Bone marrow (tissue), 2 donors: ENCODE measurements at regions not wholly inside any gene's neighbourhood (a gene's known extent, or its start where the extent isn't known, plus 50 kb on each side); places are given as distances from the start of the nearest gene placed in this dataset.

Experiments
- DNase-seq, 2 donors: peaks; one replicate each; lab custom pipeline; 2025; lab: John Stamatoyannopoulos, UW

GRCh38 chr3:187975561-187976364, 178.2 kb upstream of the LPP start:
- no peak for DNase-seq

GRCh38 chr3:187976365-187976900, 177.5 kb upstream of the LPP start:
- no peak for DNase-seq

GRCh38 chr3:187977659-187978058, 176.3 kb upstream of the LPP start:
- no peak for DNase-seq

DNA sequence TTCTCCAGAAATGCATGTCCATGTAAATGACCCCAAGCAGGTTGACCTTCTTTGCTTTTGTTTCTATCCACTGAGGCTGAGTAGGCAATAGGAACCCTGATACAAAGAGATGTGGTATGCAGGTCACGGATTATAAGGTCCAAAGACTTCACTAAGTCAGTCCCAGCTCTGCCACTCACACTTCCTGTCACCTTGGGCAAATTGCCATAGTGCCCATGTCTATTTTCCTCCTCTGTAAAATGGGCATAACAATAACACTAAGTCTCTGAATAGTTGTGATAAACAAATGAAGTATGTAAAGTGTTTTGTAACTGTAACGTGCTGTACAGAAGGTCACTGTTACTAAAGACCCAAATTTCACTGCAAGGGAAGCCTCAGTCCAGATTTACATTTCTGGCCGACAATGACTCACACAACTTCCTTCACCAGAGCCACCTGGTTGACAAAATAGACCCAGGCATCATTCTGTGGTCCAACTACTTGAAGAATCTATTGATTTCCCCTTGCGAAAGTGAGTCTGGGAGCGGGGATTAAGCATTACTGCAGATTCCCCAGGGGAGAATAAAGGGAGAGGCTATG, 175.4 kb upstream of the LPP start:
- peak in 1 of 2 donors; percentile 34 for DNase-seq

- DNase-seq, result peak in 1 of 2 donors; percentile 64
These were observed 174.4 kb upstream of the LPP start for GRCh38 chr3:187979564-187979963.

DNA sequence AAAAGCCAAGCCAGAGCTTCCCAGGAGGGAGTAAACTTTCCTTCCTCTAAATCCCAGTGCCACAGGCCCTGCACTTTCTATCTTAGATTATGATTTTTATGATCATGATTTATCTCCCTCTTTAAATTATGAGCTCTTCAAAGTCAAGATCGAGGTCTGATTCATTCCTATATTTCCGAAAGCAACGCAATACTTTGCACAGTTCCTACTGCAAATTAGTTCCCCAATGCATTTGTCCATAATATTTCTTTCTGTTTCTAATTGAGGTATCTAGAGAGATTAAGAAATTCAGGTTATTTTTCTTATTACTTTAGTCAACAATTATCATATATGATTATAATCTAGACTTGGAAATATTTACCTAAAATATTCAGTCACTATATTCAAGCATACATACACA, 173.1 kb upstream of the LPP start:
- DNase-seq, result no peak

- no peak for DNase-seq
These were observed 171.8 kb upstream of the LPP start for GRCh38 chr3:187982142-187982541.

GRCh38 chr3:187983484-187984124, 170.4 kb upstream of the LPP start:
- DNase-seq, result no peak

GRCh38 chr3:187985647-187986046, 168.3 kb upstream of the LPP start:
- no peak for DNase-seq

DNA sequence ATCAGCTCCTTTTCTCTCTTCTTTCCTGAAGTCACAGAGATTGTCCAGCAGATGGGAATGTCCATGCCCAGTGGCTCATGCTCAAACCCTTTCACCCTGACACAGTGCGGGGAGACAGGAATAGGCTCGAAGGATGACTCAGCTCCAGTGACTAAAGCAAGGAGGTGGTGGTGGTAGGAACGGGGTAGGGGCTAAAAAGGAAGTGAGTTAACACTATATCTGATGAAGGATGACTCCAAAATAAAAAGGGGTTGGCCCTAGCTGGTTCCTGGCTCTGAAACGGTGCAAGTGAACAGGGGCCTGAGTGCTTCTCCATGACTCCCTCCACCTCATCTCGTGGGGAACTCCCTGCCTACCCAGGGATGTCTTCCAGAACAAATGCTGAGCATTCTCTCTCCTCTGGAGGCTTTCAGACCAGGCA, 167.4 kb upstream of the LPP start:
- peak; percentile 64 to 97 for DNase-seq

DNA sequence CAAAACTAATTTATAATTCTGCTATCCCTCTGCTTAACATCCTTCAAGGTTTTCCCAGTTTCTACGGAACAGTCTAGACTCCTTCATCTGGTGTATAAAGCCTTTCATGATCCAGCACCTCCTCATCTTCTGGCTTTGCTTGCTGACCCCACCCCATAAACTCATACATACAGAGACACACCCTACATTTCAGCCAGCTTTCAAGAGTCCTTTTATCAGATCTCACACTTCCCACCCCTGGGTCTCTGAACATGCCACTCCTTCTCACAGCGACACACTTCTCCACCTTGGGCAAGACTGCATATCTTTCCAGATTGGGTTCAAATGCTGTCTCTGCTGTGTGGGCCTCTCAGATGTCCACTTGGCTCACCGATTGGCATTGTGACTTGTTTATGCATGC, 166.8 kb upstream of the LPP start:
- DNase-seq, result no peak

DNA sequence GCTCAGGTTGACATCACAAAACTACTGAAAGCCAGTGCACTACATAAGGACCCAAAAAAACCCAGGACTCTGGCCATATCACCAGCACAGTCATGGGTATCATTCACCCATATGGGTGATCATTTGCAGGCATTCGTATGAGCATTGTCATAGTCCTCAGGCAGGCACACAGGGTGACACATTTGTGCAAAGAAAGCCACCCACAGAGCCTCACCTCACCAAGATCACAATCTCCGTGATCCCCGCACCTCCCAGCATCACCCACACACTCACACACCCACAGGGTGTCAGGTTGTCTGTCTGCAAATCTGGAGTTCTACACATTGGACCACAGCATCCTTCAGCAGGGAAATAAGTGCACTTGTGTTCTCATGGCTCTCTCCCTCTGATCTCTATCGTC, 166.0 kb upstream of the LPP start:
- no peak for DNase-seq

- DNase-seq, result no peak
These were observed 164.3 kb upstream of the LPP start for GRCh38 chr3:187989575-187990153.

GRCh38 chr3:187992609-187993008, 161.3 kb upstream of the LPP start:
- no peak for DNase-seq

- no peak for DNase-seq
These were observed 159.5 kb upstream of the LPP start for GRCh38 chr3:187994221-187995042.

GRCh38 chr3:187995043-187995400, 158.9 kb upstream of the LPP start:
- no peak for DNase-seq

- DNase-seq, result no peak
These were observed 158.3 kb upstream of the LPP start for GRCh38 chr3:187995667-187996066.

DNA sequence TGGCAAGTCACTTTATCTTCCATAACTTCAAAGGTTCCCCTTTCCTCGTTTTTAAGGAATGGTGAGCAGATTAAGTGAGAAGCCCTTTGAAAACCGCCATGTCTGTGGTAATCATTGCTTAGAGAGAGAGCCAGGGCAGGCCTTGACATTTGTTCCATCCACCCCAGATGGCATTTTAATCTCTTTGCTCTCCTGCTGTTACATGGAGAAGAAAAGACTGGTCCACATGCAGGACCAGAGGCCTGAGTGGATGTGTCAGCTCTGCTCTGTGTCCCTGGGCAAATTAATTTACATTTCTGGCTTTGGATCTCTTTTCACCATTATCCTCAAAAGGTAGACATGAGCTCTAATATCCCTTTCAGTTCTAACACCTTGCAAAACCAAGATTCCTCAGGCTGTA, 157.3 kb upstream of the LPP start:
- DNase-seq, result no peak

DNA sequence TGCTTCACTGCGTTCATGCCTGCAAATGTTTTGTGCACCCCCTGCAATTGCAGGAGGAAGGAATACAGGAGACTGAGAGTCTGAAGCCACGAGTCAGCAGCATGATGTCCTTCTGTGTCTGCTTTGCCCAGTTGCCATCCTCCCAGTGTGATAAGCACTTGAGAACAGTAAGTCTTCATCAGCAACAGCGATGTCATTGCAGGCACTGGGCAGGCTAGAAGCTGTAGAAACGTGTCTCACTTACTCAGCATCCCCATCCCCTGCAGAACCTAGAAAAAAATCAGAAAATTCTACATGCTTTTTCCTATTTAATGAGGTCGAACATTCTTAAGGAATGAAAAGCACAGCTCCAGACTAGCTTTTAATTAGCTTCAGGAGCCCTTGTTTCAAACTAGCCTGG, 156.5 kb upstream of the LPP start:
- DNase-seq, result no peak

GRCh38 chr3:187997946-187998561, 155.9 kb upstream of the LPP start:
- DNase-seq, result no peak

- DNase-seq, result no peak
These were observed 155.3 kb upstream of the LPP start for GRCh38 chr3:187998611-187999010.
